ENCODE measurements at regions not wholly inside any gene's neighbourhood (a gene's known extent, or its start where the extent isn't known, plus 50 kb on each side); places are given as distances from the start of the nearest gene placed in this dataset.

DNA sequence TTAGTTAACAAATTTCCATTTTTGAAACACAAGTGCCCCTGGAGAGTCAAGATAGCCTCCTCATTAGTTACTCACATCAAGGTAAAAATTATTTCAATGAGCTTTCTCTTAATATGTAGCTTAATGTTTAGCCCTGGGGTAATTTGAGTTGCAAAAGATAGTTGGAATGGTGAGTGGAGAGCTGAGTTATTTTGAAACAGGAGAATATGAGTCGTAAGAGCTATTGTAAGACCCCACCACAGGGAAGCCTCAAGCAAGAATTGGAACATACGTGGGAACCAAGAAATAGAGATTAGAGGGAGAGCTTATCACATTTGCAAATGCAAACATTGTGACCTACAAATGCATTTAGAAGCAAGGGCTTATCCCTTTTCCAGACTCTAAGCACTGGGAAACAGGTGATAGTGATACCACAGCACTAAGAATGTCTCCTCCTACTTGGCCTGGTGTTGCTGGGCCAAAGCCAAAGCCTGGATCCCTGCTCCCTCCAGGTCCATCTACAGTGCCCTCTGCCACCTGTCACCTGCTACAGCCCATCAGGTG, 635.1 kb downstream of the PTPRC start:
- Histone ChIP-seq H3K4me3 (ENCODE audit: insufficient read depth, low read length, poor library complexity, severe bottlenecking) (no peak overlapping the region), H3K79me2 (ENCODE audit: insufficient read depth, low read length) (no peaks in the 10 kb centered on the region), H2AFZ (ENCODE audit: low read depth, low read length, severe bottlenecking) (no peak overlapping the region), H3K4me2 (ENCODE audit: low read depth, low read length, poor library complexity, severe bottlenecking) (no peak overlapping the region), H3K27ac (ENCODE audit: low read depth, low read length) (no peak overlapping the region), H3K9ac (ENCODE audit: low read length) (no peak overlapping the region), H3F3A (ENCODE audit: insufficient read depth) (no peaks in the 10 kb centered on the region), H3K9me3 (ENCODE audit: insufficient read depth, low read length) (no peaks in the 10 kb centered on the region), H4K20me1 (ENCODE audit: low read depth, low read length) (no peaks in the 10 kb centered on the region), H3K36me3 (ENCODE audit: low read length) (no peaks in the 10 kb centered on the region), H3K9me2 (replicated peaks; ENCODE audit: insufficient read depth, low read length) (no peaks in the 10 kb centered on the region), H3K27me3 (ENCODE audit: low read length) (no peaks in the 10 kb centered on the region)
- TF ChIP-seq EZH2phosphoT487 (conservative IDR thresholded peaks at IDR 0.05; ENCODE audit: low read length): no peak
- no peak for TF ChIP-seq CTCF (IDR thresholded peaks at IDR 0.05; ENCODE audit: insufficient read depth, low read length, poor library complexity, severe bottlenecking)

DNA sequence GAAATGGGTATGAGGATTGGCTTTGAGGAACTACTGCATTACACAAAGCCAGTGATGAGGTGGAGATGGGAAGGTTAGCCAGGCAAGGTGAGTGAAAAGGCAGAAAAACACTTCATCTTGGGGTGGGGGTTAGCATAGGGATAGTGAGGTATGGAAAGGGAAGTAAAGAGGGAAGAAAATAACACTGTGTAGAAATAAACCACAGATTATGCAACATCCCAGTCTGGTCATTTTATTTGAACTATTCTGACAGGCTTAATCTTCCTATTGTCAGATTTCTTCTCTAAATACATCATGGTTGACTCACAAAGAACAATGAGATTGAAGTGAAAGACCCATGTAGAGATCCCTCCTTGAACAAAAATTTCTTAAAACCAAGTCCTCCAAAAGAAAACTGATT, 640.2 kb downstream of the PTPRC start:
- H3K36me3 ChIP-seq (ENCODE audit: low read length): no peaks in the 10 kb centered on the region
- H3K79me2 ChIP-seq (ENCODE audit: insufficient read depth, low read length): no peaks in the 10 kb centered on the region
- no peaks in the 10 kb centered on the region for H4K20me1 ChIP-seq (ENCODE audit: low read depth, low read length)
- H3K9ac ChIP-seq (ENCODE audit: low read length): no peak overlapping the region
- TF ChIP-seq EZH2phosphoT487 (conservative IDR thresholded peaks at IDR 0.05; ENCODE audit: low read length) (no peak), CTCF (IDR thresholded peaks at IDR 0.05; ENCODE audit: insufficient read depth, low read length, poor library complexity, severe bottlenecking) (no peak)
- no peaks in the 10 kb centered on the region for H3K9me2 ChIP-seq (replicated peaks; ENCODE audit: insufficient read depth, low read length)
- H3K4me2 ChIP-seq (ENCODE audit: low read depth, low read length, poor library complexity, severe bottlenecking): no peak overlapping the region
- no peaks in the 10 kb centered on the region for H3K9me3 ChIP-seq (ENCODE audit: insufficient read depth, low read length)
- H3F3A ChIP-seq (ENCODE audit: insufficient read depth): no peaks in the 10 kb centered on the region
- no peak overlapping the region for H2AFZ ChIP-seq (ENCODE audit: low read depth, low read length, severe bottlenecking)
- no peaks in the 10 kb centered on the region for H3K27me3 ChIP-seq (ENCODE audit: low read length)
- no peak overlapping the region for H3K4me3 ChIP-seq (ENCODE audit: insufficient read depth, low read length, poor library complexity, severe bottlenecking)
- H3K27ac ChIP-seq (ENCODE audit: low read depth, low read length): no peak overlapping the region

GRCh38 chr1:199279872-199280645, 641.2 kb downstream of the PTPRC start:
- H3F3A ChIP-seq (ENCODE audit: insufficient read depth): no peaks in the 10 kb centered on the region
- TF ChIP-seq CTCF (IDR thresholded peaks at IDR 0.05; ENCODE audit: insufficient read depth, low read length, poor library complexity, severe bottlenecking): no peak
- no peak for TF ChIP-seq EZH2phosphoT487 (conservative IDR thresholded peaks at IDR 0.05; ENCODE audit: low read length)
- no peaks in the 10 kb centered on the region for H3K9me3 ChIP-seq (ENCODE audit: insufficient read depth, low read length)
- no peak overlapping the region for H3K4me3 ChIP-seq (ENCODE audit: insufficient read depth, low read length, poor library complexity, severe bottlenecking)
- no peak overlapping the region for H3K4me2 ChIP-seq (ENCODE audit: low read depth, low read length, poor library complexity, severe bottlenecking)
- H3K27ac ChIP-seq (ENCODE audit: low read depth, low read length): no peak overlapping the region
- H4K20me1 ChIP-seq (ENCODE audit: low read depth, low read length): no peaks in the 10 kb centered on the region
- no peaks in the 10 kb centered on the region for H3K79me2 ChIP-seq (ENCODE audit: insufficient read depth, low read length)
- H3K27me3 ChIP-seq (ENCODE audit: low read length): no peaks in the 10 kb centered on the region
- H3K9me2 ChIP-seq (replicated peaks; ENCODE audit: insufficient read depth, low read length): no peaks in the 10 kb centered on the region
- no peaks in the 10 kb centered on the region for H3K36me3 ChIP-seq (ENCODE audit: low read length)
- H2AFZ ChIP-seq (ENCODE audit: low read depth, low read length, severe bottlenecking): no peak overlapping the region
- H3K9ac ChIP-seq (ENCODE audit: low read length): no peak overlapping the region
